ENCODE measurements at regions not wholly inside any gene's neighbourhood (a gene's known extent, or its start where the extent isn't known, plus 50 kb on each side); places are given as distances from the start of the nearest gene placed in this dataset.

GRCh38 chr9:107761307-107761706, 271.7 kb upstream of the KLF4 start:
- no peaks in the 10 kb centered on the region for H4K20me1 ChIP-seq (ENCODE audit: control insufficient read depth, insufficient read depth, low read depth, low read length)
- no peak for TF ChIP-seq CTCF (IDR thresholded peaks at IDR 0.05; ENCODE audit: low read depth, low read length, poor library complexity, severe bottlenecking)
- no peak for TF ChIP-seq EZH2phosphoT487 (IDR thresholded peaks at IDR 0.05; ENCODE audit: borderline replicate concordance, low read length)
- H3K27ac ChIP-seq (ENCODE audit: low read depth, low read length), result no peak overlapping the region
- no peaks in the 10 kb centered on the region for H3K9me2 ChIP-seq (replicated peaks; ENCODE audit: control insufficient read depth, low read length)
- H3F3A ChIP-seq (ENCODE audit: control insufficient read depth, insufficient read depth), result no peaks in the 10 kb centered on the region
- H3K36me3 ChIP-seq (ENCODE audit: control insufficient read depth, low read length), result no peaks in the 10 kb centered on the region
- H3K27me3 ChIP-seq (ENCODE audit: control insufficient read depth, low read length), result no peaks in the 10 kb centered on the region
- H3K79me2 ChIP-seq (ENCODE audit: control insufficient read depth, low read length), result no peaks in the 10 kb centered on the region
- no peak overlapping the region for H3K4me2 ChIP-seq (ENCODE audit: low read length)
- no peaks in the 10 kb centered on the region for H3K4me1 ChIP-seq (ENCODE audit: control insufficient read depth, low read length)
- no peaks in the 10 kb centered on the region for H3K9me3 ChIP-seq (ENCODE audit: control insufficient read depth, insufficient read depth, low read length)
- no peak overlapping the region for H3K4me3 ChIP-seq (ENCODE audit: low read length)

GRCh38 chr9:107760469-107761242, 271.1 kb upstream of the KLF4 start:
- no peaks in the 10 kb centered on the region for H3K4me1 ChIP-seq (ENCODE audit: control insufficient read depth, low read length)
- H3K27ac ChIP-seq (ENCODE audit: low read depth, low read length), result no peak overlapping the region
- H3K9me2 ChIP-seq (replicated peaks; ENCODE audit: control insufficient read depth, low read length), result no peaks in the 10 kb centered on the region
- H3K79me2 ChIP-seq (ENCODE audit: control insufficient read depth, low read length), result no peaks in the 10 kb centered on the region
- TF ChIP-seq CTCF (IDR thresholded peaks at IDR 0.05; ENCODE audit: low read depth, low read length, poor library complexity, severe bottlenecking), result no peak
- TF ChIP-seq EZH2phosphoT487 (IDR thresholded peaks at IDR 0.05; ENCODE audit: borderline replicate concordance, low read length), result no peak
- no peaks in the 10 kb centered on the region for H3K9me3 ChIP-seq (ENCODE audit: control insufficient read depth, insufficient read depth, low read length)
- no peak overlapping the region for H3K4me3 ChIP-seq (ENCODE audit: low read length)
- H3K4me2 ChIP-seq (ENCODE audit: low read length), result no peak overlapping the region
- H3K27me3 ChIP-seq (ENCODE audit: control insufficient read depth, low read length), result no peaks in the 10 kb centered on the region
- no peaks in the 10 kb centered on the region for H3K36me3 ChIP-seq (ENCODE audit: control insufficient read depth, low read length)
- H3F3A ChIP-seq (ENCODE audit: control insufficient read depth, insufficient read depth), result no peaks in the 10 kb centered on the region
- H4K20me1 ChIP-seq (ENCODE audit: control insufficient read depth, insufficient read depth, low read depth, low read length), result no peaks in the 10 kb centered on the region

DNA sequence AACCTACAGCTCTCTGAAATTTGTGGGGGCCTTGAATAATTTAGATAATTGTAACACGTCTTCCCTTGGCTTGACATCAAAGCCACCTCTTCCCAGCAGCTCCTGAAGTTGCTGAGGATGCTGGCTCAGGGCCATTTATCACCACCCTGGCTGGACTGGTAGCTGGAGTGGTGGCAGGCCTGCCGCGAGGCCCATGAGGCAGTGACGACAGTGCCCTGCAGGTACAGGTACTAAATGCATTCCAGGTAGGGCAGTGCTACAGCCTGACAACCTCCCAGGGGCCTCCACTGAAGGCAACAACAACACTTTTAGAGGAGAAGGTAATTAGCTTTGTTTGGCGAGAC, 270.2 kb upstream of the KLF4 start:
- Histone ChIP-seq H3K9me2 (replicated peaks; ENCODE audit: control insufficient read depth, low read length) (no peaks in the 10 kb centered on the region), H3K4me3 (ENCODE audit: low read length) (no peak overlapping the region), H3K4me2 (ENCODE audit: low read length) (no peak overlapping the region), H3F3A (ENCODE audit: control insufficient read depth, insufficient read depth) (no peaks in the 10 kb centered on the region), H3K79me2 (ENCODE audit: control insufficient read depth, low read length) (no peaks in the 10 kb centered on the region), H3K9me3 (ENCODE audit: control insufficient read depth, insufficient read depth, low read length) (no peaks in the 10 kb centered on the region), H3K27ac (ENCODE audit: low read depth, low read length) (no peak overlapping the region), H3K4me1 (ENCODE audit: control insufficient read depth, low read length) (no peaks in the 10 kb centered on the region), H4K20me1 (ENCODE audit: control insufficient read depth, insufficient read depth, low read depth, low read length) (no peaks in the 10 kb centered on the region), H3K27me3 (ENCODE audit: control insufficient read depth, low read length) (no peaks in the 10 kb centered on the region), H3K36me3 (ENCODE audit: control insufficient read depth, low read length) (no peaks in the 10 kb centered on the region)
- TF ChIP-seq EZH2phosphoT487 (IDR thresholded peaks at IDR 0.05; ENCODE audit: borderline replicate concordance, low read length) (no peak), CTCF (IDR thresholded peaks at IDR 0.05; ENCODE audit: low read depth, low read length, poor library complexity, severe bottlenecking) (no peak)
